MG63 (cell line): ENCODE measurements at regions not wholly inside any gene's neighbourhood (a gene's known extent, or its start where the extent isn't known, plus 50 kb on each side); places are given as distances from the start of the nearest gene placed in this dataset.

Source experiments
- DNase-seq: peaks from one replicate; pipeline ENCODE4 v3.0.0-alpha.2; 2020
- H3K27me3 ChIP-seq: fragments of 250-450 bp; sonication (Bioruptor Pico); 2 replicates; pipeline ENCODE4 v1.5.1; 2020; ENCODE audit warnings: mild to moderate bottlenecking, moderate library complexity
- H3K36me3 ChIP-seq: fragments of 250-450 bp; sonication (Bioruptor Pico); 2 replicates; pipeline ENCODE4 v1.5.1; 2020; ENCODE audit warnings: mild to moderate bottlenecking, moderate library complexity
- H3K4me3 ChIP-seq: fragments of 250-450 bp; sonication (Bioruptor Pico); 2 replicates; pipeline ENCODE4 v1.5.1; 2020; ENCODE audit warnings: mild to moderate bottlenecking, moderate library complexity
- H3K9me3 ChIP-seq: fragments of 250-450 bp; sonication (Bioruptor Pico); 2 replicates; pipeline ENCODE4 v1.5.1; 2020; ENCODE audit warnings: mild to moderate bottlenecking, moderate library complexity

GRCh38 chr4:151992332-151993154 is 231.7 kb upstream of the GATB start:
- Histone ChIP-seq H3K4me3 (no peak overlapping the region), H3K36me3 (no peaks in the 10 kb centered on the region), H3K9me3 (no peaks in the 10 kb centered on the region), H3K27me3 (no peaks in the 10 kb centered on the region)
- no peak for DNase-seq

- Histone ChIP-seq H3K36me3 (no peaks in the 10 kb centered on the region), H3K4me3 (no peak overlapping the region), H3K27me3 (no peaks in the 10 kb centered on the region), H3K9me3 (no peaks in the 10 kb centered on the region)
- DNase-seq, result no peak
Measured at GRCh38 chr4:151991884-151992167, 231.0 kb upstream of the GATB start.

- DNase-seq, result no peak
Measured at GRCh38 chr4:151991001-151991883, 230.4 kb upstream of the GATB start.

GRCh38 chr4:151990201-151990600 is 229.4 kb upstream of the GATB start:
- Histone ChIP-seq H3K9me3 (no peaks in the 10 kb centered on the region), H3K27me3 (no peaks in the 10 kb centered on the region), H3K36me3 (no peaks in the 10 kb centered on the region), H3K4me3 (no peak overlapping the region)
- peak; percentile 72 for DNase-seq

More at GRCh38 chr4:151991001-151991883, 230.4 kb upstream of the GATB start:
- Histone ChIP-seq H3K9me3 (no peaks in the 10 kb centered on the region), H3K36me3 (no peaks in the 10 kb centered on the region), H3K27me3 (no peaks in the 10 kb centered on the region), H3K4me3 (no peak overlapping the region)

GRCh38 chr4:151988591-151988990 is 227.8 kb upstream of the GATB start:
- Histone ChIP-seq H3K36me3 (no peaks in the 10 kb centered on the region), H3K27me3 (no peaks in the 10 kb centered on the region), H3K9me3 (no peaks in the 10 kb centered on the region), H3K4me3 (no peak overlapping the region)
- DNase-seq, result no peak

DNA sequence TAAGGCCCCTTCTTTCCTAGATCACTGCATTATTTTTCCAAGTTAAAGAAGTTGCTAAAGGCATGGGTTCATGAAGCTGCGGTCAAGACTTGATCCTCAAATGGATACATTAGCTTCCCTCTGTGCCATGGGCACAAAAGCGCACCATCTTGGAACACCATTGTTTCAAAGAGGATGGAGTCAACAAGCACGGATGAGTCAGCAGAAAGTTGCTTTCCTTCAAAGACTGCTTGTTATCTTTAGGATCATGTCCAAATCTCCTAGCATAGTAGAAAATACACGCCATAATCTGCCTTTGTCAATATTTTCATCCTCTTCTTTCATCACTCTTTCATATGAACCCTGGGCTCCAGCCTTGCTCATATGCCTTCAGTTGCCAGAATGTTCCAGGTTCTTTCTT is 226.8 kb upstream of the GATB start:
- no peak for DNase-seq
- H3K27me3 ChIP-seq, result no peaks in the 10 kb centered on the region
- no peaks in the 10 kb centered on the region for H3K36me3 ChIP-seq
- H3K9me3 ChIP-seq, result no peaks in the 10 kb centered on the region
- no peak overlapping the region for H3K4me3 ChIP-seq

GRCh38 chr4:151983854-151984253 is 223.0 kb upstream of the GATB start:
- DNase-seq, result no peak
- no peak overlapping the region for H3K4me3 ChIP-seq
- H3K9me3 ChIP-seq, result no peaks in the 10 kb centered on the region
- H3K27me3 ChIP-seq, result no peaks in the 10 kb centered on the region
- no peaks in the 10 kb centered on the region for H3K36me3 ChIP-seq

DNA sequence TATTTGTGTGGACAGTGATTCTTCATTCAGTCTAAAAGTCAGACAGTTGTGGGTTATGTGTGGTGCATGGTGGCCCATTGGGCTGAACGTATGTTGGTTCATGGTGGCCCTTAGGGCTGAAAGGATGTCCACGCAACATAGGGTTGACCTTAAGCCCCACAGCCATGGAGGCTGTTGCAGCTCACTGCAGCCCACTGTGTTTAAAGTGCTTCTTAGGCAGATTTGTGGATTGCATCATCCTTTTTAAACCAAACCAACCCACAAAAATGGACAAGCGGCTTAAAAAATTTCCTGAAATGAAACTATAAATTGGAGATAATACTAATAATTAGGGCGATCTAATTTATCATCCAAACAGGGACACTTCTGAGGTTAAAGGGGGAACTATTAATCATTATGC is 219.0 kb upstream of the GATB start:
- no peaks in the 10 kb centered on the region for H3K36me3 ChIP-seq
- H3K4me3 ChIP-seq, result no peak overlapping the region
- no peaks in the 10 kb centered on the region for H3K27me3 ChIP-seq
- no peaks in the 10 kb centered on the region for H3K9me3 ChIP-seq
- no peak for DNase-seq

DNA sequence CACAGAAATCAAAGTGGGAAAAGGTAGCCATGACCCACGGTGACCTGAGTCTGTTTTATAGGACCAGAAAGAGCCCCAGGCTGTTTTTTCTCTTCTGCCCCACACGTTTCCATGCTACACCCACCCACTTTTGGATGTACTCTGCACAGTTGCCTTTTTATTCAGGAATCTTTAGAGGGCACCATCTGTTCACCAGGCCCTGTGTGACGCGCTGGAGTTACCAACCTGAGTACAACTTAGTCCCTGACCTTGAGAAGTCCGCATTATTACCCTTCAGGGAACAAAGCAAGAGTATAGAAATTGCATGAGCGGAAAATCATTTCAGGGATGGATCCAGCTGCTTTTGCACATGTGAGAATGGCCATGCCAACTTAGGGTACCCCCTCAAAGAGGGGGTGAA is 207.8 kb upstream of the GATB start:
- Histone ChIP-seq H3K27me3 (no peaks in the 10 kb centered on the region), H3K9me3 (no peaks in the 10 kb centered on the region), H3K36me3 (no peaks in the 10 kb centered on the region), H3K4me3 (no peak overlapping the region)
- DNase-seq, result no peak

DNA sequence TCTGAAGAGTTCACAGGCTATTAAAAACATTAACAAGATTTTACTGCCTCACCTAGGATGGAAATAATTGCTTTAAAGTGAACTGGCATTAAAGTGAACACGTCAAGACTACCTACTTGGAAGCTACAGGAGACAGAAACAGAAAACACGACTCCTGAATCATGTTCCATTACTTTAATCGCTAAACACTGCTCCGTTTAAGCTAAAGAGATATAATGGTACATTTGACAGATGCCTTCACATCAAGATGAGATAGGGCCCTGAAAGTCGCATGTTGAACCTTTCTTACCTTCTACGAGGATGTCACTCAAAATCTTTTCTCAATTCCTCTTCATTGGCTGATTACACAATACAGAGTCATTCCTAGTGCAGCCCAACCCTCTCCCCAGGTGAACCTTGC is 206.3 kb upstream of the GATB start:
- DNase-seq, result no peak
- H3K9me3 ChIP-seq, result no peaks in the 10 kb centered on the region

GRCh38 chr4:151962138-151962823 is 201.5 kb upstream of the GATB start:
- Histone ChIP-seq H3K36me3 (no peaks in the 10 kb centered on the region), H3K9me3 (no peaks in the 10 kb centered on the region), H3K4me3 (no peak overlapping the region), H3K27me3 (no peaks in the 10 kb centered on the region)
- DNase-seq, result no peak

More for the DNA sequence above, 206.3 kb upstream of the GATB start:
- Histone ChIP-seq H3K27me3 (no peaks in the 10 kb centered on the region), H3K4me3 (no peak overlapping the region), H3K36me3 (no peaks in the 10 kb centered on the region)

GRCh38 chr4:151961456-151961855 is 200.6 kb upstream of the GATB start:
- no peak overlapping the region for H3K4me3 ChIP-seq
- no peaks in the 10 kb centered on the region for H3K9me3 ChIP-seq
- H3K27me3 ChIP-seq, result no peaks in the 10 kb centered on the region
- no peaks in the 10 kb centered on the region for H3K36me3 ChIP-seq
- no peak for DNase-seq

DNA sequence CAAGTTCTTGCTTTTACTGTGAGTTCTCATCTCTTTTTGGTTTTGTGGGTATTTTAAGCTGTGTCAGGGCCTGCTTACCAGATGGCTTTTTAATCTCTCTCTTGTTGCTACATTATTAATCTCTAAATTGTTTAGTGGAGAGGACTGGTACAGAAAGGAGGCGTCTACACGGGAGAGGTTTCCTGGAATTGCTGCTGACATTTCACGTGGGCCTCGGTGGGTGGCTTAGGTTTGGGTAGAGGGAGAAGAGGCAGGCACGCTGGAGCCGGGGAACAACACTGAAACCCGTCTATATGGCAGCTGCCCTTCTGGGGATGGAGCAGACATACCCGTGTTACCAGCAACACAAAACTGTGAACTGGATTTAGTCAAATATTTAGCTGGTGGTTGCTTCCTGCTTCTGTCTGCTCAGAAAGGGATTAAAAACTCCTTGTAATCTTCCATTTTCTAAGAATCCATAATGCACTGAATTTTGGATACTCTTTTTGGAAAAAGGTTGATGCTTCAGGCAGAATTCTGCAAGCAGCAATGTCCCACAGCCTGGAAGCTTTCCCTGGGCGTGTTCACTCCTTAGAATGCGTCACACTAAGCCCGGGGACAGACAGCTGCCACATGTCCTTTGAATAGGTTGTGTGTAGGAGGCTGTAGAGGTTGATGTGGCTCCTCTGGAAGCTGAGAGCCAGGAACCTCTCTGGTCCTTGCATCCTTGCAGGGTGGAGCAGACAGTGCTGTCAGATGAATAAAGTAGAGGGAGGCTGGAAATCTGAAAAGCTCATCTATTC is 199.8 kb upstream of the GATB start:
- no peak for DNase-seq
- Histone ChIP-seq H3K4me3 (no peak overlapping the region), H3K27me3 (no peaks in the 10 kb centered on the region), H3K9me3 (no peaks in the 10 kb centered on the region), H3K36me3 (no peaks in the 10 kb centered on the region)

DNA sequence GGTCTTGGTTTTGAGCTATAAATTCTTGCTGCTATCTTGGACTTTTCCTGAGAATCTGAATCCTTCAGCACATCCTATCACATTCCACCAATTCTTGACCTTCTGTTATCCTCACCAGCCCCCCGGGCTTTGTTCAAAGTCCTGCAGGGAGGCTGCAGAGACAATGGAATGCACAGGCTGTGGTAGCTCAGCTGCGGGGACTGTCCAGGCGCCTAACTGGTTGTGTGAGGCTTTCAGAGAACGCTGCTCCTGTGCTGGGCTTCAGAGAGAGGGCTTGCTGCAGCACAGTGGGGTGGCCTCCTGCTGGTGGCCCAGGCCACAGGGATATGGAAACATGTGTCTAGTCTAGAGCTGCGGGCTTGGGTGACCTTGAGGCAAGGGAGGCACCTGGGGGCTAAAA is 196.3 kb upstream of the GATB start:
- H3K36me3 ChIP-seq, result no peaks in the 10 kb centered on the region
- no peak for DNase-seq
- H3K9me3 ChIP-seq, result no peaks in the 10 kb centered on the region; the same call in 1 of the 2 replicates

DNA sequence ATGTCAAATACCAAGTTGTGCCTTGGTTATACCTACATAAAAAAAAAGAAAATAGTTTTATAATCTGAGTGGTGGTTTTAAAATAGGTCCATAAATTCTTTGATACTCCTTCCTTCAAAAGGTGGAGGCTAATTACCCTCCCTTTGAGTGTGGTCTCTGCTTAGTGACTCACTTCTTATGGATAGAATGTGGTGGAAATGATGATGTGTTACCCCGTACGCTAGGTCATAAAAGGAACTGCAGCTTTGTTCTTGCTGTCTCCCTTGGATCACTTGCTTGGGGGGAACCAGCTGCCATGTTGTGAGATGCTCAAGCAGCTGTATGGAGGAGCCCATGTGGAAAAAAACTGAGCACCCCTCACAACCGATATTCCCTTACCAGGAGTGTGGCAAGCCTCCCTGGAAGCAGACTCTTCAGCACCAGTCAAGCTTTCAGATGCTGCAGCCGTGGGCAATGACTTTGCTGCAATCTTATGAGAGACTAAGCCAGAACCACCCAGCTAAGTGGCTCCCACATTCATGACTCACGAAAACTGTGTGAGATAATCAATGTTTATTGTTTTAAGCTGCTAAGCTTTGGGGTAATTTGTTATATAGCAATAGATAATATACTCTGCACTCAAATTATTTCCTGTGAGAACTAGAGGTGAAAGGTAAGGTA is 195.0 kb upstream of the GATB start:
- peak; percentile 43 for DNase-seq
- Histone ChIP-seq H3K4me3 (no peak overlapping the region), H3K9me3 (no peaks in the 10 kb centered on the region; the same call in 1 of the 2 replicates), H3K27me3 (no peaks in the 10 kb centered on the region), H3K36me3 (no peaks in the 10 kb centered on the region)

More for the DNA sequence above, 196.3 kb upstream of the GATB start:
- no peaks in the 10 kb centered on the region for H3K27me3 ChIP-seq
- no peak overlapping the region for H3K4me3 ChIP-seq

DNA sequence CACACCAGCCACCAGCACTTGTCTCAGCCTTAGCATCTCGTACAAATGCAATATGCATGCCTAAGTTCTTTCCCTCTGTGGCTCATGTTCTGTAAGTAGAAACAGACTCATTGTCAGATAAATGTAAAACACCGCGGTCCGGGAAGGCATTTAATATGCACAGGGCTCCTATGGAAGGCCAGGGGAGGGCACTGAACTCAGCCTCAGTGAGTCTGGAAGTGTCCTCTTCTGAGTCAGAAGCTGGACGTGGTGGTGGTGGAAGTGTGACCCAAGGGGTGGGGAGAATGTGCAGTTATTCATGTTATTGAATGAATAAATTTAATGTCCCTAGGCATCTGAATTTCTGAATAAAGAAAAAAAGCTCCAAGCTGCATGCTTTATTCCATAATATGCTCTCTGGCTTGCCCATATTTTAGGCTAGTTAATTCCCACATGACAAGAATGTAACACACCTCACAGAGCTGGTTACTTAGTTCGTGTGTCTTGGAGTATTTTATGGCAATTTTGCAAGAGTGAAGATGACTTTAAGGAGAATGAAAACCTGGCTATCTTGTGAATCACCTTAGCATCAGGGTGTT is 193.1 kb upstream of the GATB start:
- no peak for DNase-seq
- no peaks in the 10 kb centered on the region for H3K27me3 ChIP-seq
- H3K4me3 ChIP-seq, result no peak overlapping the region
- no peaks in the 10 kb centered on the region; the same call in 1 of the 2 replicates for H3K9me3 ChIP-seq
- H3K36me3 ChIP-seq, result no peaks in the 10 kb centered on the region
